GM19023 (cell line): ENCODE measurements at regions not wholly inside any gene's neighbourhood (a gene's known extent, or its start where the extent isn't known, plus 50 kb on each side); places are given as distances from the start of the nearest gene placed in this dataset.
"Not testable (repeated sequence)": the region's sequence is repeated elsewhere in the genome, so short reads cannot be mapped to it uniquely, and the experiment has no call there.

Experiments used
- ATAC-seq: cut with Tn5 transposase; IDR thresholded peaks from one replicate; pipeline ENCODE4 v1.9.1; 2021; ENCODE audit warnings: mild to moderate bottlenecking, moderate library complexity; ENCODE audit not compliant: unreplicated experiment

GRCh38 chr5:28678899-28679298 is 1640.5 kb upstream of the CDH9 start:
- no peak for ATAC-seq

- no peak for ATAC-seq
Observed at GRCh38 chr5:28666110-28666509, 1627.7 kb upstream of the CDH9 start.

- no peak for ATAC-seq
Observed at GRCh38 chr5:28648108-28648507, 1609.7 kb upstream of the CDH9 start.

- ATAC-seq = no peak
Observed at GRCh38 chr5:28632607-28633006, 1594.2 kb upstream of the CDH9 start.

- no peak for ATAC-seq
Observed at GRCh38 chr5:28603869-28604268, 1565.5 kb upstream of the CDH9 start.

GRCh38 chr5:28602429-28602828 is 1564.0 kb upstream of the CDH9 start:
- no peak for ATAC-seq

- ATAC-seq = not testable (repeated sequence)
Observed at GRCh38 chr5:28596707-28597106, 1558.3 kb upstream of the CDH9 start.

GRCh38 chr5:28580616-28581015 is 1542.2 kb upstream of the CDH9 start:
- no peak for ATAC-seq

GRCh38 chr5:28576022-28576421 is 1537.6 kb upstream of the CDH9 start:
- ATAC-seq = no peak

GRCh38 chr5:28575368-28575767 is 1537.0 kb upstream of the CDH9 start:
- no peak for ATAC-seq

GRCh38 chr5:28574606-28575005 is 1536.2 kb upstream of the CDH9 start:
- ATAC-seq = no peak

- no peak for ATAC-seq
Observed at GRCh38 chr5:28567048-28567447, 1528.7 kb upstream of the CDH9 start.

GRCh38 chr5:28561522-28561921 is 1523.1 kb upstream of the CDH9 start:
- ATAC-seq = no peak

GRCh38 chr5:28558196-28558595 is 1519.8 kb upstream of the CDH9 start:
- no peak for ATAC-seq

- ATAC-seq = no peak
Observed at GRCh38 chr5:28557114-28557513, 1518.7 kb upstream of the CDH9 start.

GRCh38 chr5:28549588-28549987 is 1511.2 kb upstream of the CDH9 start:
- ATAC-seq = no peak

- no peak for ATAC-seq
Observed at GRCh38 chr5:28548856-28549255, 1510.5 kb upstream of the CDH9 start.

- no peak for ATAC-seq
Observed at GRCh38 chr5:28544501-28544900, 1506.1 kb upstream of the CDH9 start.

- ATAC-seq = no peak
Observed at GRCh38 chr5:28543473-28544098, 1505.2 kb upstream of the CDH9 start.

GRCh38 chr5:28542987-28543386 is 1504.6 kb upstream of the CDH9 start:
- no peak for ATAC-seq

GRCh38 chr5:28523888-28524635 is 1485.7 kb upstream of the CDH9 start:
- ATAC-seq = no peak

- ATAC-seq = no peak
Observed at GRCh38 chr5:28523416-28523815, 1485.0 kb upstream of the CDH9 start.

GRCh38 chr5:28517691-28518090 is 1479.3 kb upstream of the CDH9 start:
- no peak for ATAC-seq
